HG03460 (cell line): ENCODE measurements at regions not wholly inside any gene's neighbourhood (a gene's known extent, or its start where the extent isn't known, plus 50 kb on each side); places are given as distances from the start of the nearest gene placed in this dataset.
A peak's percentile ranks its signal among the peaks of the same experiment; 100 is the strongest.
"Not testable (repeated sequence)": the region's sequence is repeated elsewhere in the genome, so short reads cannot be mapped to it uniquely, and the experiment has no call there.

Experiments
- ATAC-seq: cut with Tn5 transposase; IDR thresholded peaks from one replicate; pipeline ENCODE4 v1.9.1; 2021; ENCODE audit not compliant: unreplicated experiment

DNA sequence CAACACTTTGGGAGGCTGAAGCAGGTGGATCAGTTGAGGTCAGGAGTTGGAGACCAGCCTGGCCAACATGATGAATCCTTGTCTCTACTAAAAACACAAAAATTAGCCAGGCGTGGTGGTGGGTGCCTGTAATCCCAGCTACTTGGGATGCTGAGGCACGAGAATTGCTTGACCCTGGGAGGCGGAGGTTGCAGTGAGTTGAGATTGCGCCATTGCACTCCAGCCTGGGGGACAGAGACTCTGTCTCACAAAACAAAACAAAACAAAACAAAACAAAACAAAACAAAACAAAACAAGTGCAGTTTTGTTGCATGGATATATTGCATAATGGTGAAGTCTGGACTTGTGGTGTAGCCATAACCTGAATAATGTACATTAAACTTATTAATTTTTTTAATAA, 133.6 kb upstream of the ZNF217 start:
- ATAC-seq: not testable (repeated sequence)

- ATAC-seq: no peak
These were observed 131.9 kb upstream of the ZNF217 start for GRCh38 chr20:53725575-53725970.

DNA sequence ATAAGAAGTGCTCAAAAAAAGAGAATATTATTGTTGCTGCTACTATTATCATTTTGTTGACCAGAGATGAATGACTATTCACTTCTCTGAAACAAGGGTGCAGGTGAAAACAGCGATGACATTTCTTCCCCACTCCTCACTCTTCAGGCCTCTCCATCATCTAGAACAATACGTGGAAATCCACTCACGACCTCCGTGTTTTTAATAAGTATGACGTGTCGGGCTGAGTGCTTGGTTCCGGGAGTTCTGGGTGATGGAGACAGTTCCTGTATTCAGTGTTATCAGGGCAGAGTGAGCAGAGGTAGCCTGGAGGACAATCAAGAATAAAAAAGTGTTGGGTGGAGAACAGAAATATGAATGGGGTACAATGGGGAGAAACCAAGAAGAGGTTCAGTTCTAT, 130.0 kb upstream of the ZNF217 start:
- ATAC-seq: no peak

DNA sequence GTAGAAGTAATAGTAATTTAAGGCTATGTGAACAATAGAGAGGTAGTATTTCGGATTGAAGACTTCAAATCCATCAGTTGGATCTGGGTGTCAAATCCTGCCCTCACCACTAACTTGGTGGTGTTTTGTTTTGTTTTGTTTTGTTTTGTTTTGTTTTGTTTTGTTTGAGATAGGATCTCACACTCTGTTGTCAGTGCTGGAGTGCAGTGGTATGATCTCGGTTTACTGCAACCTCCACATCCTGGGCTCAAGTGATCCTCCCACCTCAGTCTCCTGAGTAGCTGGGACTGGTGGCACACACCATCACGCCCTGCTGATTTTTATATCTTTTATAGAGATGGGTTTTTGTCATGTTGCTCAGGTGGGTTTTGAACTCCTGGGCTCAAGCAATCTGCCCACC, 129.4 kb upstream of the ZNF217 start:
- ATAC-seq: no peak

DNA sequence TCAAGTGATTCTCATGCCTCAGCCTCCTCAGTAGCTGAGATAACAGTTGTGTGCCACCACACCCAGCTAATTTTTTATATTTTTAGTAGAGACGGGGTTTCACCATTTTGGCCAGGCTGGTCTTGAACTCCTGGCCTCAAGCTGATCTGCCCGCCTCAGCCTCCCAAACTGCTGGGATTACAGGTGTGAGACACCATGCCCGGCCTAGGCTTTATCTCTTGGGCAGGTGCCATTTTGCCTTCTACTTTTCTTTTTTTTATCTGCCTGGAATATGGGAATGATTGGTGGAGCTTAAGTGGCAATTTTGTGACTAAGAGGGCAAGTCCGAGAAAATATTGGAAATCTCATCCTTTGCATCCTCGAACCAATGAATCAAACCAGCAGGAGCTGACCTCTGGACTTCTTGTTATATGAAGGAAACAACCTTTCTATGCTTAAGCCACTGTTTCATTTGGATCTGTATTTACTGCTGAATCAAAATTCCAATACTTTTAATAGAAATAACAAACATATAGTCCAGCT, 128.9 kb upstream of the ZNF217 start:
- ATAC-seq: no peak

GRCh38 chr20:53721445-53721963, 127.9 kb upstream of the ZNF217 start:
- ATAC-seq: not testable (repeated sequence)

DNA sequence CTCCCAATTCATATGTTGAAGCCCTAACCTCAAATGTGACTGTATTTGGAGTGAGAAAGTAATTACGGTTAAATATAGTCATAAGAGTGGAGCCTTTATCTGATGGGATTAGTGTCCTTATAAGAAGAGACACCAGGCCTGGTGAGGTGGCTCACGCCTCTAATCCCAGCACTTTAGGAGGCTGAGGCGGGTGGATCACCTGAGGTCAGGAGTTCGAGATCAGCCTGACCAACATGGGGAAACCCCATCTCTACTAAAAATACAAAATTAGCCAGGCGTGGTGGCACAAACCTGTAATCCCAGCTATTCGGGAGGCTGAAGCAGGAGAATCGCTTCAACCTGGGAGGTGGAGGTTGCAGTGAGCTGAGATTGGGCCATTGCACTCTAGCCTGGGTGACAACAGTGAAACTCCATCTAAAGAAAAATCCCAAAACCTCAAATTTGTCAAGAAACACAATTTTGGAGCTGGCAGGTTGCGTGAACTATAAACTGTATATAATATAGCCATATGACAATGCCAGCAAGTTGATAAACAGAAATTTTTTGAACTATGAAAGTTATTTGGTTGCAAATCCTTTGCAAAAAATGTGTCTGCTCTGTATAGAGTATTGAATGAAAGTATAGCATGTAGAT, 125.6 kb upstream of the ZNF217 start:
- ATAC-seq: not testable (repeated sequence)

DNA sequence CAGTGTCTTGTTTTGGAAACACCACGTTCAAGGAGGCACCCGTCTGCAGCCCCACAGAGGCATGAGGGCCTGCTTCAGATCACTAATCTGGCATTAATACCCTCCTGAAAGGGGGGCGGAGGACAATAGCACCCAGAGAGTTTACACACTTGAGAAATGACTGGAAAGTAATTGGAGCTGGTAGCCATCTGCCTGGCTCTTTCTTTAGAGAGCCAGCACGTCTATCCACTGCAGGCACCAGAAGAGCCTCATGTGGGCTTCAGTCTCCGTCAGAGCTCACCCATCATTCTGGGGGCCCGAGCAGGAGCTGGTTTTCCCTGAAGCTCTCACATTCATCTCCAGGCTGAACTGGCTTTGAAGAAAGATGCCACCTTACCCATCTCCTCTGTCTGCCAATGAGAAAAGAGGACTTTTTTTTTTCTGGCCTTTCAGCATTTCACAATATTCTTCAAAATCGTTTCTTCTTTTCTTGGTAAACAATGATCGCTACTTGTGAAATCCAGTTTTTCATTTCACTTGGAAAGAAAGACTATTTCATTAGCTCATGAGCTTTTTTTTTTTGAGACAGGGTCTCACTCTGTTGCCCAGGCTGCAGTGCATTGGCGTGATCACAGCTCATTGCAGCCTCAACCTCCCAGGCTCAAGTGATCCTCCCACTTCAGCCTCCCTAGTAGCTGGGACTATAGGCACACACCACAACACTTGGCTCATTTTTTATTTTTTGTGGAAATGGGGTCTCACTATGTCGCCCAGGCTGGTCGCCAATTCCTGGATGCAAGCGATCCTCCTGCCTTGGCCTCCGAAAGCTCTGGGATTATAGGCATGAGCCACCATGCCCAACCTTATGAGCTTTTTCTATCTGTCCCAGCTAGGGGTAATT, 124.7 kb upstream of the ZNF217 start:
- no peak for ATAC-seq

DNA sequence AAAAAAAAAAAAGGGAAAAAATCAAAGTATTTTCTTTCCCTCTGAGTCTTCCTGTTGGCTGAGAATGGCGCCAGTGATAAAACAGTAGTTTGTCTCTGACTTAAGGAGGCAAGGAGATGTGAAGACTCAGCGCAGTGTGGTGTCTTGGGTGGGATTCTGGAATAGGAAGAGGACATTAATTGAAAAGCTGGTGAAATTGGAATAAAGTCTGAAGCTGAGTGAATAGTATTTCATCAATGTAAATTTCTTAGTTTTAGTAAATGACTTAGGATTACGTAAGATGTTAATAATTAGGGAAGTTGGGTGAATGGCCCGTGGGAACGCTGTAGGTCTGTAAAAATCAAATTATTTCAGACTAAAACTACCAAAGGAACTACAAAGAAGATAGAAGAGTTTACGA, 122.8 kb upstream of the ZNF217 start:
- no peak for ATAC-seq

DNA sequence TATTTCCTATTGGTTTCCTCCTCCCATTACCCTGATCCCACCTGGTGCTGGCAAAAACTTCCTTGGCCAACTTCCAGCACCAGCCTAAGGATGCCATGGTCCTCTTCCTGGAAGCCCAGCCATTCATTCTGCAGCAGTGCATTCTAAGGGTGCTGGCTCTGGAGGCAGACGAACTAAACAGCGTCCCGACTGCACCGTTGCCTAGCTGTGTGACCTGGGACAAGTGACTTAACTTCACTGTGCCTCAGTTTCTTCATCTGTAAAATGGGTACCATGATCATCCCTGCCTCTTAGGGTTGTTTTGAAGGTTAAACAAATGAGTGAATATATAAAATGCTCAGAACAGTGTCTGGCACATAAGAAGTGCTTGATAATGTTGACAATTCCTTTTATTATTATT, 120.9 kb upstream of the ZNF217 start:
- no peak for ATAC-seq

DNA sequence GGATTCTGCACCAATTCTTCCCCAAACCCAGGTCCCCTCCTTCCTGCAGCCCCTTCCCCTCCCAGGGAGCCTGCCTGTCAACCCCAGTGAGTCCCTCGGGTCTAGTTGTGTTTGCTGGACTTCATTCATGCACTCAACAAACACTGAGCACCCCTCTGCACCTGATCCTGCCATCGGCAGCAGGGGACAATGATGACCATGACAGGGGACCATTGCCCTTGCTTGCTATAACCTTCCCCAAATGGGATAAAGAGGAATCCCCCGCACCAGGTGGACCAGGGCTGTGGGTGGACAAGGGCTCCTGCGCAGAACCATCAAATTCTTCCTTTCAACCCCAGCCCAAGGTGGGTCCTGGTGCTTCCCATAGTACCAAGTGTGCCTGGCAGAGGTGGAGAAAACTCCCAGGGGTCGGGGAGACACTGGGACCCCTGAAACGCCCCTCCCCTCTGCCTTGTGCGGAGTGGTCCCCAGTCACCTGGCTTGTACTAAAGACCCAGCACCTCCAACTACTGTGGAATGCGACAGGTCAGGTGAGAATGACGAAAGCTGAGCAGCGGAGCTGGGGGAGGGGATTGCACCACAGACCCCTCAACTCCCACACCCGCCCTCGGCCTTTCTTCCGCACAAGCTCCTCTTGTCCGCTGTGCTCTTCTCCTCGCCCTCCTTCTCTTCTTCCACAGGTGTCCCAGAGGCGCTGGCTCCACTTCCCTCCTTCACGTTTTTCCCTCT, 119.9 kb upstream of the ZNF217 start:
- ATAC-seq: no peak

- no peak for ATAC-seq
These were observed 118.8 kb upstream of the ZNF217 start for GRCh38 chr20:53712212-53712977.

DNA sequence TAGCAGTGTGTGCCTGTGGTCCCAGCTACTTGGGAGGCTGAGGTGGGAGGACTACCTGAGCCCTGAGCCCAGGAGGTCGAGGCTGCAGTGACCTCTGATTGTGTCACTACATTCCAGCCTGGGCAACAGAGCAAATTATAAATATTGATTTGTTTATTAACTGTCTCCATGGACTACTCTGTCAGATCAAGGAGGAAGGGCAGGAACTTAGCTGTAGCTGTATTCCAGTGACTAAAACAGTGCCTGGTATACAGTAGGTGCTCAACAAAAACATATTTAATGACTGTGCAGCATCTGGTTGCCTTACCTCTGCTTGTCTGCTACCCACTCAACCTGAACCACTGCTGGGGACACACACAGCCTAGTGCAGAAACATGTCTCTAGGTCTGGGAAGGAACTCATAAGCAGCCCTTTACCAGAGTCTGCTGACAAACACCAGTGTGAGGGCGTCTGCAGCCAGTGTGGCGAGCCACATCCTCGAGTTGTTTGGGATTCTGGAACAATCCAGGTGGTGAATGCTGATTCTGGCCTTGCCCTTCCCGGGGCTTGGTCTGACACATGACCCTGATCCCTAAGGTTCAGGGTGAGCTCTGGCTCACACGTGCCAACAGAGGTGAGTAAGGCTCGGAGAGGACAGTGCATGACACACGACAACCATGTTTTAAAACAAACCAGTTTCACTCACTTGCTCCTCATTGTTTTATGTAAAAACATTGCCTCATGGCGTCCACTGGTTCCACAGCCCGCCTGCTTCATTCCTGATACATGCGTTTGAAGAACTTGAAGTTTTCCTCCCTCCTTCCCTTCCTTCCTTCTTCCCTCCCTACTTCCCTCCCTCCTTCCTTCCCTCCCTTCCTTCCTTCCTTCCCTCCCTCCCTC, 117.9 kb upstream of the ZNF217 start:
- no peak for ATAC-seq

GRCh38 chr20:53708129-53708968, 114.7 kb upstream of the ZNF217 start:
- peak; percentile 55 for ATAC-seq

GRCh38 chr20:53707371-53708055, 113.9 kb upstream of the ZNF217 start:
- peak; percentile 37 for ATAC-seq

DNA sequence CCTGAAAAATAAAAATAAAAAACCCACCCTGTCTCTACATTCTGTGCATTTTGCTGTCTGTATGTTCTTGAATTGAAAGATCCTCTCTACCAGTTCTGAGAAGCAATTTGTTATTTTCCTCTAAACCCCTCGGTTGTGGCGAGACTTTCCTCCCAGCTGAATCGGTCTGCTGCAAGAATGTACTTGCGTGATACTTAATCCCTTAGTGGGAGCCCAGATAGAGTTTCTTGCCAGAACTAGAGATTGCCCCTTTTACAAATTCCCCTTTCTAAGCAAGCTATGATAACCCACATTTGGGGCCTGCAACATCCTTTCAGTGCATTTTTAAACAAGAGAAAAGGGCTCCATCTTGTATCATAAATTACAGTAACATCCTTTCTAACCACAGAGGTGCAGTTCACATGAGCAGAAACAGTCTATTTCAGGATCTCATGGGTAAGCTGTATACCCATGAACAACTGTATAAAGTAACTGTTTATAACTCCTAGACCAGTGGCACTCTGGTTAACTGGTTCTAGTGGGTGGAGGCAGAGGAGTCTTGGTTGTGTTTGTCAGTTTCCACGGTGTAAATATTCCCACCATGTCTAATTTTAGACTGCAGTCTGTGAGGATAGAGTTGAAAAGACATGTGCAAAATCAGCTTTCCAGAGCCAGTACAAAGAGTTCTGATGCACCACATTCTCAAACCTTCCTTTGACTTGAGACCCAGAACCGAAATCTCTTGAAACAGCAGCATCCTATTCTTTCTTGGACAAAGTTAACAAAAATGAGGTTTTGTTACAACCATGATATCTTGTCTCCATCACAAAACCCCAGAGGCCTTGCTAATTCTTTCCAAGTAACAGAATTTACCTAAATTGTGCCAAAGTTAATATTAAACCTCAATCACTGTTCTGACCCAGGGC, 113.1 kb upstream of the ZNF217 start:
- ATAC-seq: peak; percentile 43

- no peak for ATAC-seq
These were observed 112.4 kb upstream of the ZNF217 start for GRCh38 chr20:53706008-53706465.
